Liver (tissue), 7 donors: ENCODE measurements at regions not wholly inside any gene's neighbourhood (a gene's known extent, or its start where the extent isn't known, plus 50 kb on each side); places are given as distances from the start of the nearest gene placed in this dataset.

Experiments
- DNase-seq: peaks from one replicate; pipeline ENCODE4 v3.0.0-alpha.2; 2017; ENCODE audit warnings: low spot score
- H3K27ac ChIP-seq, 2 donors: one replicate each; pipeline ENCODE4 v1.7.0; 2013; ENCODE audit warnings: inconsistent platforms in 2 of 2, low read length in 2 of 2, control low read depth in 1 of 2, low read depth in 1 of 2, mild to moderate bottlenecking in 1 of 2
- H3K27me3 ChIP-seq, 4 donors: one replicate each; pipeline versions ENCODE4 v1.6.1 to v1.7.0; 2013; ENCODE audit warnings: low read length in 3 of 4, inconsistent platforms in 1 of 4, mild to moderate bottlenecking in 1 of 4, moderate library complexity in 1 of 4; ENCODE audit not compliant: control insufficient read depth in 4 of 4, insufficient read depth in 4 of 4
- H3K36me3 ChIP-seq, 4 donors: one replicate each; pipeline versions ENCODE4 v1.6.1 to v1.7.0; 2013; ENCODE audit warnings: low read length in 3 of 4, mild to moderate bottlenecking in 3 of 4, low read depth in 1 of 4, moderate library complexity in 1 of 4; ENCODE audit not compliant: control insufficient read depth in 4 of 4, insufficient read depth in 3 of 4
- H3K4me1 ChIP-seq, 4 donors: one replicate each; pipeline versions ENCODE4 v1.6.1 to v1.7.0; 2013; ENCODE audit warnings: low read length in 3 of 4, mild to moderate bottlenecking in 3 of 4, moderate library complexity in 1 of 4; ENCODE audit not compliant: control insufficient read depth in 4 of 4, insufficient read depth in 4 of 4
- H3K4me3 ChIP-seq, 3 donors: one replicate each; pipeline versions ENCODE4 v1.6.1 to v1.7.0; 2013; ENCODE audit warnings: low read length in 3 of 3, control low read depth in 1 of 3, low read depth in 1 of 3, mild to moderate bottlenecking in 1 of 3
- H3K9ac ChIP-seq, 2 donors: one replicate each; pipeline ENCODE4 v1.7.0; 2013; ENCODE audit warnings: low read length in 2 of 2, mild to moderate bottlenecking in 2 of 2, moderate library complexity in 2 of 2, control low read depth in 1 of 2, low read depth in 1 of 2
- H3K9me3 ChIP-seq, 4 donors: one replicate each; pipeline versions ENCODE4 v1.6.1 to v1.7.0; 2013; ENCODE audit warnings: low read length in 3 of 4; ENCODE audit not compliant: control insufficient read depth in 4 of 4
- ATF3 ChIP-seq: IDR thresholded peaks from 2 replicates; pipeline ENCODE4 v1.6.1; 2016; ENCODE audit warnings: antibody characterized with exemption
- EGR1 ChIP-seq, 2 donors: IDR thresholded peaks; 2 replicates each; pipeline ENCODE4 v1.6.1; 2016 to 2018; ENCODE audit warnings: antibody characterized with exemption in 2 of 2, low read depth in 2 of 2
- FOXA1 ChIP-seq: IDR thresholded peaks from 2 replicates; pipeline ENCODE4 v1.6.1; 2016; ENCODE audit warnings: antibody characterized with exemption
- FOXA2 ChIP-seq: IDR thresholded peaks from 2 replicates; pipeline ENCODE4 v1.6.1; 2016; ENCODE audit warnings: antibody characterized with exemption
- HNF4A ChIP-seq, 2 donors: conservative IDR thresholded peaks; 2 replicates each; pipeline ENCODE4 v1.6.1; 2016; ENCODE audit warnings: antibody characterized with exemption in 2 of 2, mild to moderate bottlenecking in 2 of 2
- HNF4G ChIP-seq: IDR thresholded peaks from 2 replicates; pipeline ENCODE4 v1.6.1; 2016; ENCODE audit warnings: antibody characterized with exemption
- JUND ChIP-seq, 2 donors: IDR thresholded peaks; 2 replicates each; pipeline ENCODE4 v1.6.1; 2016; ENCODE audit warnings: antibody characterized with exemption in 2 of 2
- NR2F2 ChIP-seq: IDR thresholded peaks from 2 replicates; pipeline ENCODE4 v1.6.1; 2016; ENCODE audit warnings: antibody characterized with exemption
- RAD21 ChIP-seq, 2 donors: IDR thresholded peaks; 2 replicates each; pipeline ENCODE4 v1.6.1; 2016; ENCODE audit warnings: antibody characterized with exemption in 2 of 2, mild to moderate bottlenecking in 2 of 2
- REST ChIP-seq: IDR thresholded peaks from 2 replicates; pipeline ENCODE4 v1.6.1; 2016; ENCODE audit warnings: antibody characterized with exemption, mild to moderate bottlenecking
- TAF1 ChIP-seq: conservative IDR thresholded peaks from 2 replicates; pipeline ENCODE4 v1.6.1; 2016; ENCODE audit warnings: antibody characterized with exemption, mild to moderate bottlenecking
- YY1 ChIP-seq: IDR thresholded peaks from 2 replicates; pipeline ENCODE4 v1.6.1; 2016; ENCODE audit warnings: antibody characterized with exemption, mild to moderate bottlenecking
- ZBTB33 ChIP-seq: IDR thresholded peaks from 2 replicates; pipeline ENCODE4 v1.6.1; 2016; ENCODE audit warnings: antibody characterized with exemption
- whole genome bisulfite sequencing: extraction: QIAGEN DNeasy Blood & Tissue Kit; methylation state at CpG from one replicate; pipeline ENCODE4 v1.1.7; 2013; 5-methylcytosine and 5-hydroxymethylcytosine counted together
- donor health status: healthy.
- donor health status: healthy.
- donor health status: healthy.
- donor health status: healthy.

GRCh38 chr4:57628004-57628403, 517.8 kb upstream of the IGFBP7 start:
- H3K36me3 ChIP-seq: no peaks in the 10 kb centered on the region
- H3K9me3 ChIP-seq: peaks cover 0 to 4% (median 0%) of the 10 kb centered on the region in 4 donors
- H3K4me1 ChIP-seq: peaks cover 0 to 6% (median 0%) of the 10 kb centered on the region in 4 donors
- 90% methylated on average over 5 of the region's 5 CpGs for WGBS
- no peak overlapping the region for H3K9ac ChIP-seq
- TF ChIP-seq RAD21 (IDR thresholded peaks at IDR 0.05) (no peak), FOXA2 (no peak), TAF1 (no peak), JUND (IDR thresholded peaks at IDR 0.05) (no peak), EGR1 (IDR thresholded peaks at IDR 0.05; ENCODE audit: low read depth in 2 of 2) (no peak), YY1 (no peak), HNF4G (no peak), FOXA1 (no peak), ZBTB33 (no peak), HNF4A (conservative IDR thresholded peaks at IDR 0.05) (no peak), NR2F2 (no peak)
- H3K27me3 ChIP-seq: no peaks in the 10 kb centered on the region
- H3K4me3 ChIP-seq: no peak overlapping the region
- H3K27ac ChIP-seq: no peak overlapping the region
- DNase-seq: no peak

- H3K9me3 ChIP-seq: no peaks in the 10 kb centered on the region
- TF ChIP-seq REST (no peak), ATF3 (no peak), NR2F2 (no peak)
- 66% methylated on average over 5 of the region's 5 CpGs for WGBS
Measured at GRCh38 chr4:57614257-57614932, 504.2 kb upstream of the IGFBP7 start.

GRCh38 chr4:57612279-57612678, 502.1 kb upstream of the IGFBP7 start:
- DNase-seq: no peak
- Histone ChIP-seq H3K36me3 (no peaks in the 10 kb centered on the region), H3K9ac (no peak overlapping the region), H3K4me1 (peaks cover 0 to 2% (median 0%) of the 10 kb centered on the region in 4 donors), H3K27me3 (no peaks in the 10 kb centered on the region), H3K4me3 (no peak overlapping the region), H3K27ac (no peak overlapping the region), H3K9me3 (no peaks in the 10 kb centered on the region)
- TF ChIP-seq TAF1: no peak
- no peak for TF ChIP-seq ATF3
- peak in 1 of 2 donors; percentile 12 for TF ChIP-seq HNF4A (conservative IDR thresholded peaks at IDR 0.05)
- 38% methylated on average over 2 of the region's 2 CpGs for WGBS

More at GRCh38 chr4:57614257-57614932, 504.2 kb upstream of the IGFBP7 start:
- H3K4me1 ChIP-seq: peaks cover 0 to 2% (median 0%) of the 10 kb centered on the region in 4 donors
- DNase-seq: no peak
- no peak overlapping the region for H3K4me3 ChIP-seq
- H3K27ac ChIP-seq: no peak overlapping the region
- no peak overlapping the region for H3K9ac ChIP-seq
- H3K27me3 ChIP-seq: no peaks in the 10 kb centered on the region
- H3K36me3 ChIP-seq: no peaks in the 10 kb centered on the region
